ENCODE measurements at regions not wholly inside any gene's neighbourhood (a gene's known extent, or its start where the extent isn't known, plus 50 kb on each side); places are given as distances from the start of the nearest gene placed in this dataset.

DNA sequence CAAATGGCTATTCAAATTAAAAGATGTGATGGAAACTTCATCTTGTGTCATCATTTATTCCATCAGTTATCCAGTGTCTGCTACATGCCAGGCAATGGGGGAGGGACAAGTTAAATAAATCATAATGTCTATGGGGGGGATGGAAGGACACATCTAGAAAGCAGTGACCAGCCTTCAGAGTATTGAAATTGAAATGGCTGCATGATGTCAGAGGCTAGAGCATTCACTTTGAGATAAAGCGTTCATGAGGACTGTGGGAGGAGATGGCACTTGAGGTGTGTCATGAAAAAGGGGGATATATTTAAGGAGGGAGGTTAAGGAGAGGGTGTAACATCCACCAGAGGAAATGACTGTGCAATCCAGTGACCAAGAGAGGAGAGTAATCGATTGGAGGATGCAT lies 50.6 kb downstream of the SLIT2 start:
- DNase-seq = no peak

DNA sequence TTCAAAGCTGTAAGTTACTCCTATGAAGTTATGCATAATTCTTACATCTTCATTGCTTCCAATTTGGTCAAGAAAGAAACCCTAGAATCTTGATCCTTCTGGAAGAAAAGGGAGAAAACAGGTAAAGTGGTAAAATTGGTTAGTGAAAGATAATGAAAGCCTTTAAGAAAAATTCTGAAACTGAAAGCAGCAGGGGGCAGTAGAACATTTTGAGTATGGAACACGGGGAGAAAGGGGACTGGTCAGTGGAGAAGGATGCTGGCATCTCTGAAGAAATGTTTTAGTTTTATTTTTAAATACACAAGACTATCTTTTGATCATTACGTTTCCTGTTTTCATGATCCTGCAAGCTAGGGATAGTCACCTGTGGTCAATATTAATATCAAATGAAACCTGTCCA lies 54.3 kb downstream of the SLIT2 start:
- DNase-seq = peak; percentile 22

DNA sequence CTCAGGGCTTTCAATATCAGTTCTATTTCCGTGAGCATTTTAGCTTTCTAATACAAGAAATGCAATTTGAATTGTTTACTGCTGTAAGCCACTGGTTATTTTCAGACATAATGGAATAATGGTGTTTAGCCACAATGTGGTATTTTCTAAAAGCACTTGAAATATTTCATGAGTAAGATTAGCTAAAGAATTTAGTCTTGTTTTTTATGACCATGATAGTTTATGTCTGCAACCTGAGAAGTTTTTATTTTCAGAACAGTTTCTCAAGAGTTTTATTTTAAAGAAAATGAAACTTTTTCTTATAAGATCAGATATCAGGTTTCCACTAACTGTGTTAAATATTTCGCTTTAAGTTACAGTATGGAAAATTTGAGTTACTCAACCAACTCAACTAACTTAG lies 60.2 kb downstream of the SLIT2 start:
- DNase-seq = no peak

DNA sequence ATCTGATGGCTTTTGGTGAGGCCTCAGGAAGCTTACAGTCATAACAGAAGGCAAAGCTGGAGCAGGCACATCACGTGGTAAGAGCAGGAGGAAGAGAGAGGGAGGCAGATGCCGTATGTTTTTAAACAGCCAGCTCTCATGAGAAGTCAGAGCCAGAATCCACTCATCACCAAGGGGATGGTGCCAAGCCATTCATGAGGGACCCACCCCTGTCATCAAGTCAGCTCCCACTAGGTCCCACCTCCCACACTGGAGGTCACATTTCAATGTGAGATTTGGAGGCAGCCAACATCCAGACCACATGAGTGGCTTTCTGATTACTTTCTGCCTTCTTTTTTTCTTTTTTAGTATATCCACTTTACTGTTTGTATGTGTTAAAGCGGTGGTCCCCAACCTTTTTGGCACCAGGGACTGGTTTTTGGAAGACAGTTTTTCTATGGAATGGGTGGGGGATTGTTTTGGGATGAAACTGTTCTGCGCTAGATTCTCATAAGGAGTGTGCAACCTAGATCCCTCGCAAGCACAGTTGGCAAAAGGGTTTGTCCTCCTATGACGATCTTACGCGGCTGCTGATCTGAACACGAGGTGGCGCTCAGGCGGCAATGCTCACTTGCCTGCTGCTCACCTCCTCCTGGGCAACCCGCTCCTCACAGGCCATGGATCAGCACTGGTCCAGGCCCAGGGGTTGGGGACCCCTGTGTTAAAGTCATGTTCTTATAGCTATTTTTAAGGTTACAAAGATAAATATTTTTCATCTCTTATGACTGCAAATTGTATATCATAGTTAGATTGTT lies 61.7 kb downstream of the SLIT2 start:
- no peak for DNase-seq

DNA sequence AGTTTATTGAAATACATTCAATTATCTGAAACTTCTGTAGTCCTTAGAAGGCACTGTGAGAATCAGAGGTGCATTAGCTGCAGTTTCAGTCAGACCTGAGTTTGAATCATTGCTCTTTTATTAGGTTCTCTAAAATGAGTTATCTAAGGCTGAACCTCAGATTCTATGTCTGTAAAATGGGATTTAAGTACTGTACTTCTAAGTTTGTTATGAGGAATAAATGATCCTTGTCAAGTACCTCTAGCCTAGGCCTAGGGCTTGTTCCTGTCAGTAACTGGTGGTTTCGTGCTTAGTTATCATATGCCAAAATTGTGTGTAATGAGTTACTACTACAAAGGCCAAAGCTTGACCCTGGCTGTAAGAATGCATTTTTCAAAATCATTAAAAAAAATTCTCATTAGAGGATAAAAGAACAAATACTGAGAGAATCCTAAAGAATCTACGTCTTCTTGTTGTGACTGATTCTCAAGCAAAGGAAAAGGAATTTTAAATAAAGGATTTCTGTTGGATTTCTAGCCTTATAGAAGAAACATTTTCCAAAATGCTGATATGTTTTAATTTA lies 65.8 kb downstream of the SLIT2 start:
- DNase-seq = no peak

DNA sequence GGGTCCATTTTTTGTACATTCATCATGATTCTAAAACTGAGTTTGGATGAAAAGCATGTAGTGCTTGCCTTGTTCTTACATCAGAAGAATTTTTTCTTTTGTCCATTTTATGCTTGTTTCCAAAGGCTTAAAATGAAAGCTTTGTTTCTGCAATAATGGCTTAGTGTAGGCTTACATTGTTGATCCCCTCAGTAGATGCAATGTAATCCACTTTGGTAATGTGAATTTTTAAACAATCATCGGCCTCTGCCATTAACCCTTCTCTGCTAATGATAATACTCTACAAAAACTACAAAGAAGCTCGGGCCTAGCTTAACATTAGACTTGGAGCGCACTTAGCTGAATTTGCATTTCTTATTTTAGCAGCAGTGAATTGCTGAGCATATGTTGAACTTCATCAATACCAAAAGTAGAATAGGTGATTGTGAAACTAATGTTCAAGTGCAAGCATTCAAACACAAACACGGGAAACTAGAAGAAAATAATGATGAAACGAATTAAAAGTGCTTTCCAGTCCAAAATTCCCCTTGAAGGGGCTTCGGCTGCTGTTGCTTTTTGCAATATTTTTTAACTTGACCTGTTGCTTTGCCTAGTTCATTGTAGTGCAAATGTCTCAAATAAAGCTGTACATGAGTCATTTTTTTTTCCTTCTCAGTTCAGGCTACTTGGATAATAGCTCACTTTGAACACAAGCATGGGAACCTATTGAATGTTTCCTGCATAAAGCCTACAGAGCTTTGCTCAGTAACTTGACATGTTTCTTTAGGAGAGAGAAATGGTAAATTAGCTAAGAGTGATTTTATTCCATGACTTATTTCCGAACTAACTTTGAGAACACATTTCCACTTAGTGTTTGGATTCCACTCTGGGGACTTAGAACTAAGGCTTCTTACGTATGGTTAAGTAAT lies 66.5 kb downstream of the SLIT2 start:
- no peak for DNase-seq

DNA sequence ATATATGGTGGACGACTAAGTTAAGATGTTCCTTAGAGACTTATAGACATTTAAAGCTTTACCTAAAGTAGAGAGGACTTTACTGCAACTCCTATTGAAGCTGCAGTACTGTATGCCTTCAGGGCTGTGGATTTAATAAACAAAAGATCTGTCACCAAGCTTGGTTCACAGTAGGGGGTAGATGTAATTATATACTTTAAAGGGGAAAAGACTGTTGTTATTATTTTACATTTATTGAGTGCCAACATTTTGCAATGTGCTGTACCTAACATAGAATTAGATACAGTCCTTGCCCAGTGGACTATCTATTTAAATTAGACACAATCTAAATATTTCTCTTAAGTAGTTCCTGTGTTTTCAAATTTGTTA lies 67.2 kb downstream of the SLIT2 start:
- peak; percentile 70 for DNase-seq

DNA sequence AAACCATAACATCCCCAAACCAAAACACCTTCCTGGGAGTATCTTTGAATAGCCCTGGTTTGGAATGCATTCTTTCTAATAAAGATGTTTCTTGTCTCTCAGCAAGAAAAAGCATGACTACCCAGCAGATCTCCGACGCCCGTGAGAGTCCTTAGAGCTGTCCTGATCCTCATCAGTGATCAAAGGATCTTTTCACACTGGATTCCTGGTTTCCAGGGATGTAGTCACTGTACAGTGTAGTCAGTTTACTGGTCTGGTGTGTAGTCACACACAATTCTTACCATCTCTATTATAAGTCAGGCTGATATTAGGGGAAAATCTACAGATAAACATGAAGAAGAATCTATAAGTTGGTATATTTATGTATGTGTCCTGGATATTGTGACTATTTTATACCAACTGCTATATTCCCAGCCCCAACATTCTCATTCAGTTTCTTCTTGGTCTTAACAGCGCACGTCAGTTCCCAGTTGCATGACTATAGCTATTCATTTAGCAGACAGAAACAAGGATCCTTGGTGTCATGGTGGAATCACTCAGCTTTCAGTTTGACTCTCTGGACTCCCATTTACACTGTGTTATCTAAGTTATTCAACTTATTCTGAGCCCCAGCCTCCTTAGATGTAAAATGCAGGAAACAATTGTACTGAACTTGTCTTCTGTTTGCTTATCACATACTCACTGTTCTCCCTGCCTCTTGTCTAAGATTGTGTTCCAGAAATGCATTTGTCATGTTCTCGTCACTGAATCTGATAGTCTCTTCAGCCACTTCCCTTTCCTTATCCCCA lies 68.3 kb downstream of the SLIT2 start:
- DNase-seq = no peak

DNA sequence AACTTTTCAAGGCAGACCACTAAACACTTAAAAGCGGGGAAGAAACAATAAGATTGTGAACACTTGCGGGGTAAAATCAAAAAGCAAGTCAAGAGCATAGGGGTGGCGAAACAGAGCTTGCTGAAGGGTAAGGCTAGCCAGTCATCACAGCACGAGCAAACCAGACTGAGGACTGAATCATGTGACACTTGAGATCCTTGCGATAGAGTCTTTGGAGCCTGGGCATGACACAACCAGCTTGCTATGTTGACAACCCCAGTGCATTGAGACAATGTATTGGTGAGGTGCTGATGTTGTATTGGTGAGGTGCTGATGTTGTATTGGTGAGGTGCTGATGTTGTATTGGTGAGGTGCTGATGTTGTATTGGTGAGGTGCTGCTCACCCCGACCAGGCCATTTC lies 72.3 kb downstream of the SLIT2 start:
- no peak for DNase-seq

DNA sequence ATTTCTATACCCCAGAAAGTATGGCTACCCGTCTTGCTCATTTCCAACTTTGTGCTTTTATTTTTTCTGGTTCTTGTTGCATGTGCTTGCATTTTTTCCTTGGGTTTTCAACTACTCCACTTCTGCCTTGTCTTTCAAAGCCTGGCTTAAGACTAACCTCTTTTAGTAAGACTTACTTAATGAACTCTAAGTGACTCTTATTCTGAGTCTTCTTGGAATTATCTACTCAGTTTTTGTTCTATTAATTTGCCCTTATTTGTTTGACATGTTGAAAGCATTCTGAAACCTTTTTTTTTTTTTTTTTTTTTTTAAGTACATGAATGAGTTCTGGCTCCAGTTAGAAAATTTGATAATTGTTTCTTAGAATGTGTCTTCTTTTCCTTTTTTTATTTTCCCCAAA lies 74.8 kb downstream of the SLIT2 start:
- no peak for DNase-seq

DNA sequence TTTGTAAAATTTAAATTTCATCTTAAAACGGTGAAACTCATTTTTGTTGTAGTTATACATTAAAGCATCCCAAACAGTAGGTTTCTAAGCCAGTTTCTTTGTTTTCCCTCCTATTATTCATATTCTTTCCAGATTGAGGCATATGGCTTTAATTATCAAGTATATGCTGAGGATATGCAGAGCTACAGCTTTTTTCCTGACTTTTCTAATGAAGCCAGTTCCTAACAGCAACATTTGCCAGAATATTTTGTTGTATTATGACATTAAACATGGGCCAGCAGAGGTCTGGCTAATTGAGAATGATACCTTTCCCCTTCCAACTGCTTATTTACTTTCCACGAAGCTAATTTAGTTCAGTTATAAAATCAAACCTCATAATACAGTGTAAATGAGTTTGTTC lies 75.3 kb downstream of the SLIT2 start:
- no peak for DNase-seq

DNA sequence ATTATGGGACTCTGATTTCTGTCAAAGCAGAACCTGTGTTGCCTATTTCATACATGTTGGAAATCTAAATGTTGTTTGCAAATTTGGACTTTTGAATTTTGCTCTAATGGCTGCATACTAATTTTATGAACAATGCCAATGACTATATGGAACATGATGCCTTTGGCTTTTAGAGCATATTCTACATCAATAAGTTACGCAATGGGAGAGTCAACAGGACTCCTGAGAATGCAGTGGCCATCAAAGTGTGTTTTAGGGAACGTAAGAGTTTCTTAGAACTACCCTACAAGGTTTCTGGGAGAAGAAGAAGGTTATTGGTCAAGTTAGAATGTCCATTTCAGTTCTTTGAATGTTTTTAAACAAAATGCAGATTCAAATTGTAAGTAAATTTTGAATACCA lies 76.1 kb downstream of the SLIT2 start:
- no peak for DNase-seq

DNA sequence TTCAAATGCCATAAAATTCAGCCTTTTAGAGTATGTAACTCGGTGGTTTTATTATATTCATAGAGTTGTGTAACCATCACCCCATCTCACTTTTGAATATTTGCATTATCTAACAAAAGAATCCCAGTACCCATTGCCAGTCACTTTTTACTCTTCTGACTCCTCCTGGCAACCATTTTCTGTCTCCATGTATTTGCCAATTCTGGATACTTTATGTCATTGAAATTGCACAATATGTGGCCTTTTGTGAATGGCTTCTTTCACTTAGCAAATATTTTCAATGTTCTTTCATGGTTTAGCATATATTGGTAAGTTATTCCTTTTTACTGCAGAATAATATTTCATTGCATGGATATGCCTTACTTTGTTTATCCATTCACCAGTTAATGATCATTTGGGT lies 79.9 kb downstream of the SLIT2 start:
- no peak for DNase-seq

DNA sequence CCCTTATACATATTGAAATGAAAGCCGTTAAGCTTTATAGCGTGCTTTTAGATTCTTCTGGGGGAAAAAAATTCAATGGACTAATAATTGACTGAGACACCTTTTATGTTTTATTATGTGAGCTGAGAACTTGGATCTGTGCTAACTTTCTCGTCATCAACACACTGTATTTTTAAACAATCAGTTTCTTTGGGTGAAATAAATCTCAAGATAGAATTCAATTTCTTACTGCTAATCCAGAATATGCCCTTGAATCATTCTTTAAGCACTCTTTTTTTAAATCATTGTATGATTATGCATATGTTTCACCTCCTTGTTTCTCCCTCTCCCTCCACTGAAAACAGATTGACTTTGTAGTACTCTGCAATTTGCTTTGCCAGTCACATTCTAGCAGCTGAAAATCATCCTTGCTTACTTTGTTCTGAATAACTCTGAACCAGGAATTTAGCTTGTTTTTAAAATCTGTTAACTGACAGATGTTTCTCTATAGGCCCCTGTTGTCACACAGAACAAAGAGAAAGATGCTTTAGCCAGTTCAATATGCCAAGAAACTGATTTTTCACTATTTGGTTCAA lies 81.5 kb downstream of the SLIT2 start:
- DNase-seq = no peak

DNA sequence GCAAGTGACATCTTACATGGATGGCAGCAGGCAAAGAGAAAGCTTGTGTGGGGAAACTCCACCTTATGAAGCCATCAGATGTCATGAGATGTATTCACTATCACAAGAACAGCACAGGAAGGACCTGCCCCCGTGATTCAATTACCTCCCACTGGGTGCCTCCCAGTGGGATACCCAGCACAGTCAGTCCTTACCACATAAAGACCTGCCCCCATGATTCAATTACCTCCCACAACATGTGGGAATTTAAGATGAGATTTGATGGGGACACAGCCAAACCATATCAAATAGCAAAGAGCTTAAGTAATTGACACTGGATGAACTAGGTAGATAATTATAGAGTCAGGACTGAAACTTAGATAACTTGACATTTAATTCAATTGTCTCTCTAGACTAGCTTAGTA lies 85.6 kb downstream of the SLIT2 start:
- DNase-seq = no peak

DNA sequence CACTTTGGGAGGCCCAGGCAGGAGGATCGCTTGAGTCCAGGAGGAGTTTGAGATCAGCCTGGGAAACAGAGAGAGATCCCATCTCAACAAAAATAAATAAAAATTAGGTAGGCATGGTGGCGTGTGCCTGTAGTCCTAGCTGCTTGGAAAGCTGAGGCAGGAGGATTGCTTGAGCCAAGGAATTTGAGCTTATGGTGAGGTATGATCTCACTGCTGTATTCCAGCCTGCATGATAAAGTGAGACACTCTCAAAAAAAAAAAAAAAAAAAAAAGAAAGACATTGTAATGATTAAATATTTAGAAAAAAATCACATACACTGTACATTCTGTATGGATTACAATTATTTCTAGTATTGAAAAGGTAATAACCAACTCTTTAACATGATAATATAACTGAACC lies 87.1 kb downstream of the SLIT2 start:
- DNase-seq = no peak

DNA sequence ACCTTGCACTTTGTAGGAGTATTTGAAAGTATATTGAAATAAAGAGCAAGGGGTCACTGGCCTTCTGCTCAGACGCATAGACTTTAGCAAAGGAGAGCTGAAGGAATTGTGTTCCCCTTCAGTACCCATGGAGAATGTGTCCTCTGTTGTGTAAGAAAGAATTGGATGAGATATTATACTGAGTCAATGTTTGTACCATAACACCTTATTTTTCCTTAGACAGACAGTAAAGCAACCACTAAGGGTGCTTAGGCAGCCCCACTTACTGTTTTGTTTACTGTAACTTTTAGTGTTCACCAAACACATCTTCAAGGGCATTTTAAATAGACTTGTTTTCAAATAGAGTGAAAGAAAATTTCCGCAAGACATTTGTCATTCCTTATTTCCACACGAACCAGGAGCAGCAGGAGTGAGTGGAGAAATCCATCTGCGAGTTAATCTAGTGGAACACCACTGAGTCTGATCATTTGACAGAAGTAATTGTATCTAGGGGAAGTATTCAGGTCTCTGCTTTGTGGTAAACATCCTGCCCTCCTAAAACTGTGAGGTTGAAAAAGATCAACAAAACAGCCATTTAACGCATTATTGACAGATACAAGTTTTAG lies 89.5 kb downstream of the SLIT2 start:
- DNase-seq = no peak

DNA sequence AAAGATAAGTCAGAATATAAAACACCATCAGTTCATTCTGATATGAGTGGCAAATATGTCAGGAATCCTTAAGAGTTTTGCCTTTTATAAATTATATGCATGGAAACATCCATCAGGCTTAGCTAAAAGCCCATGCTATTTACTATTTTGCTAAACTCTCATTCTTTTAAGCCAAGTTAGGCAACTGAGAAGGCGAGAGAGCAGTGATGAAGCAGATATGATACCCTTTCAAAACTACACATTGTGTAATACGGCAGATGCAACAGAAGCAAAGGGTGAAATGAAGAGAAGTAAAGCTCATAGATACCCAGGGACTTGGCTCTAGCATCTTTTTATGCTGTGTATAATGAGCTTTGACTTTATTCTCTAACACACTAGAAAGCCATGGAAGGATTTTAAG lies 95.8 kb downstream of the SLIT2 start:
- DNase-seq = no peak

DNA sequence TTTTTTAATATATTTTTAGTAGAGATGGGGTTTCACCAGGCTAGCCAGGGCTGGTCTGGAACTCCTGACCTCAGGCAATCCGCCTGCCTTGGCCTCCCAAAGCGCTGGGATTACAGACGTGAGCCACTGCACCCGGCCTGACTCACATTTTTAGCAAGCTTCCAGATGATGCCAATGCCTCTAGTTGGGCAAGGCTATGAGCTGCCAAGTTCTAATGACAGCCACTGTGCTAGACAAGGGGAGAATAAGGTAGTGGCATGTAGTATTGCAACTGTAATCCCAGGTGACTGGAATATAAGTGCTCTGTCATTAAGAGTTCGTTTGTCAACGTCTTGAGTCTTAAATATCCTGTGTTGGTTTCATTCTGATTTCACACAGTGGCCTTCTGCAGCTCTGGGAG lies 96.7 kb downstream of the SLIT2 start:
- no peak for DNase-seq

DNA sequence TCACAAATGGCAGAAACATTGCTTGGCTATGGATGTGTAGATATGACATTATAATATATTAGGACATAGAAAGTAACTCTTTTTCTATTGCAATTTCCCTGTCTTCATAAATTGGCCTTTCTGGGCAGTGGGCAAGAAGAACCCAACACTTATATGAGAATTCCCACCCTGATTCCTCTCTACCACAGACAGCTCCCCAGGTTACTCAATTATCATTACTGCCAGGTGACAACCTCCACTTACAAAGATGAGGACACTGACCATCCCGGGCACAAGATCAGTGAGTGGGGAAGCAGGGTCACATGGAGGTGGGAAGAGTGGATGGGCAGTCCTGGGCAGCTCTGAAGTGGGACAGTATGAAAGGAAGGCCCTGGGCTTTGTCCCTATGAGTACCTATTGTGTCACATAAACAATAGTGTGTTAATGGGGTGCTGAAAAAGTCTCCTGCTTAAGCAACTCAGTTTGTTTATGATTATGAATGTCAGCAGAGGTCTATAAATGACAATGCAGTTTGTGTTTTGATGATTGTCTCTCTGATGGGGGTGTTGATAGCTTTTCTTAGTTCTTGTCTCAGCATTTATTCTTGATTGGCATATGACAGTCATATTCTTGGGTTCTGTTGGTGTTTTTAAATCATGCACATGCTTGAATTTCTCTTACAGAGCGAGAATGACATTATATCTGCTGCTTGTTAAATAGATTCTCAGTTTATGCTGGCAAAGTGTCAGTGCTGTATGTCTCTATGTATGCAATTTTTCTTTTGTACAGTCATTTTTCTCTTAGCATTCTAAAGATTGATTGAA lies 99.9 kb downstream of the SLIT2 start:
- DNase-seq = no peak

DNA sequence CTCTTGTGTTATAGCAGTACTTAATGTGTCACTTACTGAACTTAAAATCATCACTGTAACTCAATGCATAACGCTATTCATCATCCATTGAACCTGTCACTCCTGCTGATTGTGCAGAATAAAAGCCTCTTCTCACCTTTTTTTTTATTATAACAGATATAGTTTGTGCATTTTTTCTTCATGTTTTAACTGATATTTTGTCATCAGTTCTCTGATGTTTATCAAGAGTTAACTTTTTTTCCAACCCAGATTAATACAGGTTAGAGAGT lies 100.4 kb downstream of the SLIT2 start:
- peak; percentile 18 for DNase-seq

DNA sequence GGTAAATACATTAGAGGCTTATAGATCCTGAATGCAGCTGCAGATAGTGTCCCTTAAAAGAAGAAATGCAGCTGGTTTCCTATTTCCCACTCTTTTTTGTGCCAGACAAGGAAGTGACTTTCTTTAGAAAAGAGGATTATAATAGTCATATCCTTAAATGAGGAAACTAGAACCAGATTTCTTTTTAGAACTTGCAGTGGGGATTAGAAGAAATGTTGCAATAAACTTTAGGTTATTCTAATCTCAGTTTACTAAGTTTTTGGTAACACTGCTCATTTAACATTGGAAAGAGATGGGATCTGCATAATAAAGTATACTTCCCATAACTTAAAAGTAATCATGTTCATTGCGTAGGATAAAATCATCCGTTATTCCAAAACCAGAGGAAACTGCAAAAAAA lies 101.9 kb downstream of the SLIT2 start:
- DNase-seq = no peak

Measured in NCI-H1417 treated with DMSO at 0.1 percent for 48 hours (cell line).